Mesenchymal stem cell (in vitro differentiated cells and primary cell): ENCODE measurements at regions not wholly inside any gene's neighbourhood (a gene's known extent, or its start where the extent isn't known, plus 50 kb on each side); places are given as distances from the start of the nearest gene placed in this dataset.

Experiments used
- DNase-seq: peaks from one replicate; pipeline ENCODE4 v3.0.0-alpha.2; 2013
- H2AFZ ChIP-seq: one replicate; pipeline ENCODE4 v1.6.1; 2013; ENCODE audit warnings: low read depth, mild to moderate bottlenecking, control low read depth, inconsistent platforms, low read length, moderate library complexity
- H2AK5ac ChIP-seq: 2 replicates; pipeline ENCODE4 v1.6.1; 2013; ENCODE audit warnings: low read length, moderate library complexity, mild to moderate bottlenecking, inconsistent platforms; ENCODE audit not compliant: severe bottlenecking
- H2BK120ac ChIP-seq: one replicate; pipeline ENCODE4 v1.6.1; 2013; ENCODE audit warnings: low read depth, mild to moderate bottlenecking, inconsistent platforms, low read length, moderate library complexity
- H2BK12ac ChIP-seq, 2 experiments: one replicate each; pipeline ENCODE4 v1.6.1; 2013; ENCODE audit warnings: inconsistent platforms in 2 of 2, low read length in 2 of 2, mild to moderate bottlenecking in 2 of 2, moderate library complexity in 2 of 2, control low read depth in 1 of 2
- H2BK15ac ChIP-seq: one replicate; pipeline ENCODE4 v1.6.1; 2013; ENCODE audit warnings: mild to moderate bottlenecking, low read depth, inconsistent platforms; ENCODE audit not compliant: poor library complexity, severe bottlenecking
- H2BK5ac ChIP-seq: 2 replicates; pipeline ENCODE4 v1.6.1; 2013; ENCODE audit warnings: low read depth, mild to moderate bottlenecking, low read length, control low read depth, inconsistent platforms; ENCODE audit not compliant: poor library complexity, severe bottlenecking
- H3K14ac ChIP-seq, 2 experiments: one replicate each; pipeline ENCODE4 v1.6.1; 2013; ENCODE audit warnings: inconsistent platforms in 2 of 2, low read length in 2 of 2, control low read depth in 1 of 2, mild to moderate bottlenecking in 1 of 2, moderate library complexity in 1 of 2
- H3K18ac ChIP-seq, 2 experiments: one replicate each; pipeline ENCODE4 v1.6.1; 2013; ENCODE audit warnings: inconsistent platforms in 2 of 2, low read length in 2 of 2, control low read depth in 1 of 2, low read depth in 1 of 2, mild to moderate bottlenecking in 1 of 2
- H3K23ac ChIP-seq, 2 experiments: one replicate each; pipeline ENCODE4 v1.6.1; 2013; ENCODE audit warnings: inconsistent platforms in 2 of 2, low read length in 2 of 2, mild to moderate bottlenecking in 2 of 2, moderate library complexity in 2 of 2, control low read depth in 1 of 2
- H3K27ac ChIP-seq: 2 replicates; pipeline ENCODE4 v1.5.1; 2013; ENCODE audit warnings: mild to moderate bottlenecking, moderate library complexity, low read length, control low read depth, inconsistent platforms; ENCODE audit not compliant: poor library complexity, severe bottlenecking
- H3K27me3 ChIP-seq, 2 experiments: 2 replicates each; pipeline versions ENCODE4 v1.6.1 to v1.7.0; 2013; ENCODE audit warnings: low read length in 2 of 2, mild to moderate bottlenecking in 2 of 2, moderate library complexity in 2 of 2, control low read depth in 1 of 2, inconsistent platforms in 1 of 2; ENCODE audit not compliant: control insufficient read depth in 1 of 2, insufficient read depth in 1 of 2
- H3K36me3 ChIP-seq, 2 experiments: 2 replicates each; pipeline versions ENCODE4 v1.6.1 to v1.7.0; 2013; ENCODE audit warnings: low read length in 2 of 2, control low read depth in 1 of 2, inconsistent platforms in 1 of 2, low read depth in 1 of 2, mild to moderate bottlenecking in 1 of 2; ENCODE audit not compliant: insufficient read depth in 2 of 2, control insufficient read depth in 1 of 2
- H3K4ac ChIP-seq, 2 experiments: one replicate each; pipeline ENCODE4 v1.6.1; 2013; ENCODE audit warnings: inconsistent platforms in 2 of 2, low read length in 2 of 2, mild to moderate bottlenecking in 2 of 2, moderate library complexity in 2 of 2, control low read depth in 1 of 2, low read depth in 1 of 2
- H3K4me1 ChIP-seq: 2 replicates; pipeline ENCODE4 v1.6.1; 2013; ENCODE audit warnings: low read depth, low read length, control low read depth; ENCODE audit not compliant: control insufficient read depth, insufficient read depth
- H3K4me2 ChIP-seq: 2 replicates; pipeline ENCODE4 v1.6.1; 2013; ENCODE audit warnings: low read length, mild to moderate bottlenecking, inconsistent platforms; ENCODE audit not compliant: poor library complexity, severe bottlenecking
- H3K4me3 ChIP-seq, 2 experiments: 2 replicates each; pipeline versions ENCODE4 v1.5.1 to v1.7.0; 2013; ENCODE audit warnings: low read length in 2 of 2, mild to moderate bottlenecking in 2 of 2, control low read depth in 1 of 2, low read depth in 1 of 2; ENCODE audit not compliant: insufficient read depth in 1 of 2
- H3K79me1 ChIP-seq: replicated peaks from 2 replicates; pipeline ENCODE4 v1.6.1; 2013; ENCODE audit warnings: mild to moderate bottlenecking, control low read depth, low read length, inconsistent platforms; ENCODE audit not compliant: poor library complexity, severe bottlenecking
- H3K9ac ChIP-seq: 2 replicates; pipeline ENCODE4 v1.7.0; 2013; ENCODE audit warnings: mild to moderate bottlenecking, low read length, moderate library complexity
- H3K9me3 ChIP-seq: 2 replicates; pipeline ENCODE4 v1.7.0; 2013; ENCODE audit warnings: mild to moderate bottlenecking, low read length; ENCODE audit not compliant: control insufficient read depth
- H4K8ac ChIP-seq: one replicate; pipeline ENCODE4 v1.6.1; 2013; ENCODE audit warnings: inconsistent platforms, mild to moderate bottlenecking, low read length, moderate library complexity
- H4K91ac ChIP-seq: one replicate; pipeline ENCODE4 v1.6.1; 2013; ENCODE audit warnings: mild to moderate bottlenecking, low read length, inconsistent platforms
- WGBS: methylation state at CpG from one replicate; pipeline ENCODE4 v1.1.7; 2013; ENCODE audit warnings: mixed read lengths; 5-methylcytosine and 5-hydroxymethylcytosine counted together

DNA sequence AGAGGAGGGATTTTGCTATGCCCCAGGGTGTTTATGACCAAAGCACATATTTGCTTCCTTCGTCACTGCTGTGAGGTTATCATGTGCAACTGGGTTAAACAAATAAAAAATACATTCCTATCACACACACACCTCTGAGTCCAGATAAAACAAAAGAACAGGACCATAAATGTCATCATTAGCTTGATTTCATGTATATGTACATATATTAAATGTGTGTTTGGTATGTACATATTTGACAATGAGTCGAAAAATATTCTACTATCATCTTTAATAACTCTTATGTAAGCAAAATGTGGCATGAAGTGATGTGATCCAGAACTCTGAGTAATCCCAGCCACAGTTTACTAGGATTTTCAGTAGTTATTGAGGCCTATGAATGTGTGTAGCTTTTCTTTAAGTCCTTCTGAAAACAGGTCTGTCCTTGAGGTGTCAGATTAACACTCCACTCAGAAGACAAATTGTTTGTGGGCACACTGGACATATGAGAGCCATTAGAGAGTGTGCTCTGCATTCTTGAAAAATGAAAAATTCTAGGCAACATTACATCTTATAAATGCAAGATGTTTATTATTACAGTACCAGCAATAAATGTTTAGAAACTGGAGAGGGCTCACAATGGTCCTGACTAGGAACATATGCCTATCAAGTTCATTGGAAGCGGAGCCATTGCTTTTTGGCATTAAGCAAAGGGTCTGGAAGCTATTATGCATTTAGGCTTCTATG is 335.1 kb upstream of the SEMA3A start:
- Histone ChIP-seq H3K18ac (no peak overlapping the region), H3K4me1 (no peaks in the 10 kb centered on the region)

DNA sequence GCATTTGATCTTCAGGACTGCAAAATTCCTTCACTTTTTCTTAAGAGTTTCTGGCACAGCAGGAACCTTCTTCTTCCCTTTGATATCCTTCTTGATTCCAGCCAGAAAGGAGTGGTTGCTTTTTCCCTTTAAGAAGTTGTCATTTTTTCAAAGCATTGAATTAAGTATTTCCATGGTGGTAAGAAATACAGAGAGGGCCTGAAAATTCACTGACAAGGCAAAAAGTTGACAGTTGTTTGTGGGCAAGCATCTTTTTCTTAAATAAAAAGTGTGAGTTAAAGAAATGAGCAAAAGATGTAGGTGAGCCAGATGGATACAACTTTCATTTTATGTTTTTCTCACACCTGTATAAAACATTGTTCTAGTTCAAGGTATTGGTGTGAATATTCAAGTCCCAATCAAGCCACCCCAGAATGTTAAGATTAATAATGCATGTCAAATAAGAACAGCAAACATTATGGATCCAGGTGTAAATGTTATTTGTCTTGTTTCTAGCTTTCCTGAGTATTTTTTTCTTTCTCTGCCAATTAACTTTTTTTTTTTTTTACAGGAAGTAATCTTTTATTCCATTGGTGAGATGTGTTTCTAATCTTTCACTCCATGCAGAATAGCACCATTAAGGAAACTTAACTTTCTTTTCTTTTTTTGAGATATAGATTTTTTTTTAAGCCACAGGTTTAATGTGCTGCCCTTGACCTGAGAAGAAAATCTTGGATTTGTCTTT is 334.3 kb upstream of the SEMA3A start:
- no peak overlapping the region for H2BK15ac ChIP-seq
- H4K91ac ChIP-seq: no peak overlapping the region
- no peak overlapping the region for H4K8ac ChIP-seq
- H2AK5ac ChIP-seq: no peak overlapping the region
- H3K4ac ChIP-seq: no peak overlapping the region
- H3K36me3 ChIP-seq: no peaks in the 10 kb centered on the region
- no peak overlapping the region for H2BK12ac ChIP-seq
- no peak overlapping the region for H3K18ac ChIP-seq
- H3K9me3 ChIP-seq: no peaks in the 10 kb centered on the region
- no peak overlapping the region for H3K14ac ChIP-seq
- H2AFZ ChIP-seq: no peak overlapping the region
- peak overlapping the region; percentile 47 for H3K27ac ChIP-seq
- no peak overlapping the region for H2BK120ac ChIP-seq
- DNase-seq: no peak
- H3K9ac ChIP-seq: no peak overlapping the region
- H3K79me1 ChIP-seq: no peaks in the 10 kb centered on the region
- no peak overlapping the region for H3K4me2 ChIP-seq
- H2BK5ac ChIP-seq: no peak overlapping the region
- no peak overlapping the region for H3K23ac ChIP-seq
- no peaks in the 10 kb centered on the region for H3K27me3 ChIP-seq
- H3K4me3 ChIP-seq: no peak overlapping the region
- H3K4me1 ChIP-seq: no peaks in the 10 kb centered on the region

More for the DNA sequence above, 335.1 kb upstream of the SEMA3A start:
- Histone ChIP-seq H2AFZ (no peak overlapping the region), H3K4me2 (peak overlapping the region; percentile 34), H3K9me3 (no peaks in the 10 kb centered on the region), H3K27ac (peak overlapping the region; percentile 85), H3K23ac (no peak overlapping the region), H3K9ac (no peak overlapping the region), H4K91ac (no peak overlapping the region), H3K79me1 (no peaks in the 10 kb centered on the region), H3K4ac (no peak overlapping the region), H2BK15ac (no peak overlapping the region), H3K27me3 (no peaks in the 10 kb centered on the region), H2BK120ac (no peak overlapping the region), H3K4me3 (no peak overlapping the region), H2BK12ac (no peak overlapping the region), H4K8ac (no peak overlapping the region), H2BK5ac (peak overlapping the region; percentile 38), H2AK5ac (no peak overlapping the region), H3K14ac (no peak overlapping the region), H3K36me3 (no peaks in the 10 kb centered on the region)
- WGBS: 33% methylated on average over 2 of the region's 3 CpGs
- peak; percentile 57 for DNase-seq

DNA sequence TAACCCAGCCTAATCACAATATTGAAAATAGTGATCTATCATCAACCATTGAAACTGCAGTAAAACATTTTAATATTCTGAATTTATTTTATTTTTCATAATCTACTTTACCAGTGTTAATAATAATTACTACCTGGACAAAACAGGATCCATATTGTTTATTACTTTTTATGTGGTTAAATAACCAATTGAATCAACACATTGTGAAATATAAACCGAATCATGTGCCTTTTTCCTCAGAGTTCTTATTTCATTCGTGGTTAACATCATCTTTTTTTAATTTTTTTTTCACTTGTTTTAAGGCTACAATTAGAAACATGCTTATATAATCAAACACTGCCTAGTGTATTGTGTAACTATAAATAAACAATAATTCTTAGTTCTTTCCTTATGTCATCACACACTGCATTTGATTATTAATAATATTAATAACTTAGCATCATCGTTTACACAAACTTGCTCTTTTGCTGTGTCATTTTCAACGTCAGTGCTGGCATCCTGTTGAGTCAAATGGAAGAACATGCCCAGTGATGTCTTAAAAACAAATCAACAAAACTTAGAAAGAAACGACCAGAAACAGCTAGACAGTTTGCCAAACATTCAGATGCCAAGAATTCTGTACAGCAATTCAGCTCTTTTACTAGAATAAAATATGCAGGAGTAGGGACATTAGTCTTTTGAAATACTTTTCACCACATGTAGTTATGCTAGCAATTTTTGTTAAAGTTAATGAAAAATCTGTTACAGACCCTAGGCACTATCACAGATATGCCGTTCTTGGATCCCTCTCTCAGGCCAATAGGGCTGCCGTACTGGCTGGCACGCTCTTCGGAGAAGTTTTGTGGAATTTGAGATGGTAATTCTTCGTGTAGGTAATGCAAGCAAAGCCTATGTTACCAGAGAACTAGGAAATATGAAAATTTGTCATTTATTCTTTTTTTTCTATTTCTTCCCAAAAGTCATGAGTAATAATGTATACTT is 330.4 kb upstream of the SEMA3A start:
- H2AFZ ChIP-seq: no peak overlapping the region
- no peak overlapping the region for H3K18ac ChIP-seq
- no peak overlapping the region for H3K23ac ChIP-seq
- peaks cover 4% of the 10 kb centered on the region for H3K9me3 ChIP-seq
- H3K27ac ChIP-seq: peak overlapping the region; percentile 11
- H3K4me3 ChIP-seq: peak overlapping the region in 1 of 2 experiments; percentile 10
- no peak overlapping the region for H2BK5ac ChIP-seq
- H3K4me2 ChIP-seq: no peak overlapping the region
- H2BK120ac ChIP-seq: no peak overlapping the region
- no peak overlapping the region for H4K91ac ChIP-seq
- no peaks in the 10 kb centered on the region for H3K36me3 ChIP-seq
- H3K14ac ChIP-seq: no peak overlapping the region
- no peaks in the 10 kb centered on the region for H3K79me1 ChIP-seq
- H3K27me3 ChIP-seq: no peaks in the 10 kb centered on the region
- H2BK12ac ChIP-seq: no peak overlapping the region
- H3K4ac ChIP-seq: no peak overlapping the region
- no peak overlapping the region for H4K8ac ChIP-seq
- no peak overlapping the region for H2BK15ac ChIP-seq
- peak; percentile 58 for DNase-seq
- peak overlapping the region; percentile 88 for H3K9ac ChIP-seq
- H3K4me1 ChIP-seq: no peaks in the 10 kb centered on the region
- H2AK5ac ChIP-seq: no peak overlapping the region
- 75% methylated on average over 6 of the region's 10 CpGs for WGBS
